DND-41 (cell line): ENCODE measurements at regions not wholly inside any gene's neighbourhood (a gene's known extent, or its start where the extent isn't known, plus 50 kb on each side); places are given as distances from the start of the nearest gene placed in this dataset.

Experiments
- ATAC-seq: fragments of 200-7000 bp; cut with Tn5 transposase; 3 replicates; pipeline ENCODE4 v1.9.1; 2021; ENCODE audit warnings: low read depth; ENCODE audit not compliant: insufficient read depth
- DNase-seq: peaks from one replicate; pipeline ENCODE4 v3.0.0-alpha.2; 2020
- H2AFZ ChIP-seq: 2 replicates; pipeline ENCODE4 v1.6.0; 2012; ENCODE audit warnings: low read depth, low read length
- H3K27ac ChIP-seq: 2 replicates; pipeline ENCODE4 v1.5.1; 2012; ENCODE audit warnings: low read length, inconsistent platforms
- H3K27me3 ChIP-seq: fragments of 200-600 bp; sonication (generic); 2 replicates; pipeline ENCODE4 v1.6.0; 2012; ENCODE audit warnings: low read length, mild to moderate bottlenecking, inconsistent platforms; ENCODE audit not compliant: insufficient read depth, poor library complexity
- H3K36me3 ChIP-seq: 2 replicates; pipeline ENCODE4 v1.5.1; 2012; ENCODE audit warnings: low read length, inconsistent platforms; ENCODE audit not compliant: insufficient read depth
- H3K4me1 ChIP-seq: 2 replicates; pipeline ENCODE4 v1.5.1; 2012; ENCODE audit warnings: mild to moderate bottlenecking, low read length; ENCODE audit not compliant: insufficient read depth
- H3K4me2 ChIP-seq: 2 replicates; pipeline ENCODE4 v1.6.0; 2012; ENCODE audit warnings: mild to moderate bottlenecking, moderate library complexity, low read length, inconsistent platforms; ENCODE audit not compliant: insufficient read depth
- H3K4me3 ChIP-seq, 2 experiments: fragments of 200-600 bp in 1 of 2; shearing (Covaris generic) in 1 of 2; 2 replicates each; pipeline ENCODE4 v1.5.1; 2012 to 2016; ENCODE audit warnings: inconsistent platforms in 2 of 2, low read length in 2 of 2, mild to moderate bottlenecking in 2 of 2, low read depth in 1 of 2, moderate library complexity in 1 of 2
- H3K79me2 ChIP-seq: 2 replicates; pipeline ENCODE4 v1.6.0; 2012; ENCODE audit warnings: low read length, inconsistent platforms; ENCODE audit not compliant: insufficient read depth
- H3K9ac ChIP-seq: 2 replicates; pipeline ENCODE4 v1.6.0; 2012; ENCODE audit warnings: low read depth, mild to moderate bottlenecking, inconsistent platforms, low read length, moderate library complexity
- H3K9me3 ChIP-seq: 2 replicates; pipeline ENCODE4 v1.5.1; 2012; ENCODE audit warnings: low read length, moderate library complexity, mild to moderate bottlenecking, inconsistent platforms; ENCODE audit not compliant: insufficient read depth, severe bottlenecking
- H4K20me1 ChIP-seq: 2 replicates; pipeline ENCODE4 v1.6.0; 2012; ENCODE audit warnings: low read length; ENCODE audit not compliant: insufficient read depth
- EZH2 ChIP-seq: IDR thresholded peaks from 3 replicates; pipeline ENCODE4 v1.6.1; 2012; ENCODE audit warnings: borderline replicate concordance, low read depth, mild to moderate bottlenecking, moderate library complexity, low read length, inconsistent platforms; ENCODE audit not compliant: severe bottlenecking
- TF ChIP-seq, protein P1 (sequence below): IDR thresholded peaks from 2 replicates; pipeline ENCODE4 v1.5.1; 2012; ENCODE audit warnings: borderline replicate concordance, low read length, moderate library complexity, mild to moderate bottlenecking; ENCODE audit not compliant: poor library complexity, severe bottlenecking; ENCODE audit errors: extremely low read depth

GRCh38 chr1:60279798-60280197 lies 206.2 kb upstream of the C1orf87 start:
- Histone ChIP-seq H3K4me3 (no peak overlapping the region), H3K27me3 (no peaks in the 10 kb centered on the region), H3K9ac (no peak overlapping the region), H3K79me2 (no peaks in the 10 kb centered on the region), H3K4me2 (no peak overlapping the region), H3K4me1 (peaks cover 7% of the 10 kb centered on the region; the same call in 1 of the 2 replicates), H4K20me1 (no peaks in the 10 kb centered on the region), H3K36me3 (no peaks in the 10 kb centered on the region), H3K9me3 (no peaks in the 10 kb centered on the region), H3K27ac (no peak overlapping the region), H2AFZ (no peak overlapping the region)
- TF ChIP-seq, protein P1, sequence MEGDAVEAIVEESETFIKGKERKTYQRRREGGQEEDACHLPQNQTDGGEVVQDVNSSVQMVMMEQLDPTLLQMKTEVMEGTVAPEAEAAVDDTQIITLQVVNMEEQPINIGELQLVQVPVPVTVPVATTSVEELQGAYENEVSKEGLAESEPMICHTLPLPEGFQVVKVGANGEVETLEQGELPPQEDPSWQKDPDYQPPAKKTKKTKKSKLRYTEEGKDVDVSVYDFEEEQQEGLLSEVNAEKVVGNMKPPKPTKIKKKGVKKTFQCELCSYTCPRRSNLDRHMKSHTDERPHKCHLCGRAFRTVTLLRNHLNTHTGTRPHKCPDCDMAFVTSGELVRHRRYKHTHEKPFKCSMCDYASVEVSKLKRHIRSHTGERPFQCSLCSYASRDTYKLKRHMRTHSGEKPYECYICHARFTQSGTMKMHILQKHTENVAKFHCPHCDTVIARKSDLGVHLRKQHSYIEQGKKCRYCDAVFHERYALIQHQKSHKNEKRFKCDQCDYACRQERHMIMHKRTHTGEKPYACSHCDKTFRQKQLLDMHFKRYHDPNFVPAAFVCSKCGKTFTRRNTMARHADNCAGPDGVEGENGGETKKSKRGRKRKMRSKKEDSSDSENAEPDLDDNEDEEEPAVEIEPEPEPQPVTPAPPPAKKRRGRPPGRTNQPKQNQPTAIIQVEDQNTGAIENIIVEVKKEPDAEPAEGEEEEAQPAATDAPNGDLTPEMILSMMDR = no peak
- TF ChIP-seq EZH2 = no peak
- DNase-seq (no peak), ATAC-seq (no peak)

DNA sequence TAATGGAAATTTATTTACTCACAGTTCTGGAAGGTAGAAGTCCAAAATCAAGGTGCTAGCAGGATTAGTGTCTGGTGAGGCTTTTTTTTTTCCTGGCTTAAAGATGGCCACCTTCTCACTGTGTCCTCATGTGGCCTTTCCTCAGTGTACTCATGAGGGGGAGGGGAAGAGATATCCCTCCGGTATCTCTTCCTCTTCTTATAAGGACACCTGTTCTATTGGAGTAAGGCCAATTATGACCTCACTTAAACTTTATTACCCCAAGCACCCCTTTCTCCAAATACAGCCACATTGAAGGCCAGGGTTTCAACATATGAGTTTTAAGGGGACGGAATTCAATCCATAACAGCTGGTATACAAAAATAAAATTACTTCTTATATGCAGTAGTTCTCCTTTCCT lies 203.7 kb upstream of the C1orf87 start:
- Histone ChIP-seq H2AFZ (no peak overlapping the region), H3K27me3 (no peaks in the 10 kb centered on the region), H3K79me2 (no peaks in the 10 kb centered on the region), H3K27ac (no peak overlapping the region), H3K9me3 (no peaks in the 10 kb centered on the region), H3K4me1 (peaks cover 7% of the 10 kb centered on the region; the same call in 1 of the 2 replicates), H3K4me2 (no peak overlapping the region), H3K36me3 (no peaks in the 10 kb centered on the region), H3K4me3 (no peak overlapping the region), H4K20me1 (no peaks in the 10 kb centered on the region), H3K9ac (no peak overlapping the region)
- ATAC-seq (no peak), DNase-seq (no peak)
- no peak for TF ChIP-seq EZH2
- TF ChIP-seq, protein P1 = no peak

DNA sequence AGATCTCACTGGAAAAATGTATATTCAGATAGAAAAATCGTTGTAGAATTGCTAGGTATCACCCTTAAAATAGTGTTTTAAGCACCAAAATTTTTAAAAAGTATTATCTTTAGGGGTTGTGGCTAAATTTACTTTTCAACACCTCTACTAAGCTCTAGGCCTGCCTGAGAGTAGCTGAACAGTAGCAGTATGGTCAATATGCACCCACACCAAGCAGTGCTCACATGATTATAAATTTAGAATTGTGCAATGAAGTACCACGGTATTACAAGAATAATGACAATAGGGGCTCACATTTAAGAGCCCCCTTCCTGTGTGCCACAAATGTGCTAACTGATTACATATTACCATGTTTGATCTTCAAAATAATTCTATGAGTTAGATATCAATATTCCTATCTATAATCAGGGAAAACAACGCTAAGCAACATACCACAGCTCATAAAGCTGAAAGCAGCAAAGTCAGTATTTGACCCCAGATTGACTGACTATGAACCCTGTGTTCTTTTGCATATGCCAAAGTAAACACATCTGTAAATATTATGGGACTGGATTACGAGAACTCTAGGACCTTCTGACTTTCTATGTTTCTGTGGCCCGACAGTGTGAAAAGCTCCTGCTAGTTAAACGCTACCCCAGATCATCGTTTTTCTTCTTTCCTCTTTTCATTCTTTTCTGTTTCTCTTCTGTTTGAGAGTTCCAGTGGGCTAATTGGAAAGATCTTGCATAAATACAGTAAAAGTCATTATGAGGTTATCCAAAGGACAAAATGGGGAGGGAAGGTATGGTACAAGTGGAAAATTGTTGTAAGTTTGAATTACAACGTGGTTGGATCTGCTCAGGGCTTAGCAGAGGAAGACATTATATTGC lies 201.1 kb upstream of the C1orf87 start:
- H3K9ac ChIP-seq = no peak overlapping the region
- no peaks in the 10 kb centered on the region for H3K79me2 ChIP-seq
- no peak overlapping the region for H2AFZ ChIP-seq
- H3K4me3 ChIP-seq = no peak overlapping the region
- no peaks in the 10 kb centered on the region for H3K9me3 ChIP-seq
- no peak for DNase-seq
- H3K36me3 ChIP-seq = no peaks in the 10 kb centered on the region
- H4K20me1 ChIP-seq = no peaks in the 10 kb centered on the region
- no peak for ATAC-seq
- no peaks in the 10 kb centered on the region for H3K4me1 ChIP-seq
- TF ChIP-seq, protein P1 = no peak
- TF ChIP-seq EZH2 = no peak
- no peak overlapping the region for H3K4me2 ChIP-seq
- H3K27ac ChIP-seq = no peak overlapping the region
- H3K27me3 ChIP-seq = no peaks in the 10 kb centered on the region
